Jurkat, Clone E6-1 (cell line): ENCODE measurements at regions not wholly inside any gene's neighbourhood (a gene's known extent, or its start where the extent isn't known, plus 50 kb on each side); places are given as distances from the start of the nearest gene placed in this dataset.
A peak's percentile ranks its signal among the peaks of the same experiment; 100 is the strongest.
"Not testable (repeated sequence)": the region's sequence is repeated elsewhere in the genome, so short reads cannot be mapped to it uniquely, and the experiment has no call there.

Source experiments
- DNase-seq: peaks from one replicate; pipeline ENCODE4 v3.0.0-alpha.2; 2011; ENCODE audit warnings: low read depth, low spot score
- H3K4me3 ChIP-seq: 2 replicates; pipeline ENCODE4 v1.5.1; 2011; ENCODE audit warnings: mild to moderate bottlenecking, low read length, control low read depth, moderate library complexity

DNA sequence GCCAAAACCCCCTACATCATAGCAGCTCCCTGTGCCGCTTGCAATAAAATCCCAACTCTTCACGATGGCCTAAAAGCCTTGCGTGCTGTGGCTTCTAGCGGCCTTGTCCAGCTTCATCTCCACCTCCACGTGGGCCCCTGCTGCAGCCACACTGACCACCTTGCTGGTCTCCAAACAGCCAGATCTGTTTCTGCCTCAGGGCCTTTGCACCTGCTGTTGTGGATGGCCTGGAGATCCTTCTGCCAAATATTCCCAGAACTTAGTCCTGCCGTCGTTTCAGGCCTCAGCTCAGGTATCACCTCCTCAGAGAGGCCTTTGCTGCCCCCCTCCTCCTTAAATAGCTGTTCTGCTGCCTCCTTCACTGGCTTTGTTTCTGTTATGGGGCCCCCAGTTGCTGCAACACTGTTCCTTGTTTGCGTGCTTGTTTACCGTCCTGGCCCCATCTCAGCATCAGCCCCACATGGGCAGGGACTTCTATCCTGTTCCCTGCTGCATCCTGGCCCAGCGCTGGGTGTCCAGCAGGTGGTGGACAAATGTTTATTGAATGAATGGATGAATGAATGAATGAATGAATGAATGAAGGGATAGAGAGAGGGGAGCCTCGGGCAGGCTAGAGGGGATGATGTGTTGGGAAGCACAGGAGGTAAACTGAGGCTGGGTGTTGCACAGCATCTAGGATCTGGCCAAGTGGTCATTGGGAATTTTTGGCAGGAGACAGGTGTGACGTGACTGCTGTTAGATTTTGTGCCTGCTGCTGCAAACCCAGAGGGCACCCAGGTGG, 171.0 kb upstream of the GSE1 start:
- DNase-seq: no peak
- no peak overlapping the region for H3K4me3 ChIP-seq

DNA sequence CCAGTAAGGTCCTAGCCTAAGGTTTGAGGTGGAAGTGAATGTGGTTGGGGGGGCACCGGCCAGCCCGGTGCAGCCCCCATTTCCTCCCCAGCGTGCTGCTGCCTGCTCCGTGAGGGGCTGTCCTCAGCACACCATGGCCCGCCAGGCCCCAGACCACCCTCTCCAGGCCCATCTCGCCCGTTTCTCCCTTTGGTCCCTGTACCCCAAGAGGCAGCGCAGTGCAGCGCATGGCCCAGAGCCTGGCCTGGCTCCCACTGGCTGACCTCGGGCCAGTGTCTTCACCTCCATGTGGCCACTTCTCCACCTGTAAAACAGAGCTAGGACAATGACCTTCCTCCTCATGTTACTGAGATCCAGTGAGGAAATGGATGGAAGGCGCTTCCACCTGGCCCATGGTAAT, 170.0 kb upstream of the GSE1 start:
- no peak for DNase-seq
- no peak overlapping the region for H3K4me3 ChIP-seq

DNA sequence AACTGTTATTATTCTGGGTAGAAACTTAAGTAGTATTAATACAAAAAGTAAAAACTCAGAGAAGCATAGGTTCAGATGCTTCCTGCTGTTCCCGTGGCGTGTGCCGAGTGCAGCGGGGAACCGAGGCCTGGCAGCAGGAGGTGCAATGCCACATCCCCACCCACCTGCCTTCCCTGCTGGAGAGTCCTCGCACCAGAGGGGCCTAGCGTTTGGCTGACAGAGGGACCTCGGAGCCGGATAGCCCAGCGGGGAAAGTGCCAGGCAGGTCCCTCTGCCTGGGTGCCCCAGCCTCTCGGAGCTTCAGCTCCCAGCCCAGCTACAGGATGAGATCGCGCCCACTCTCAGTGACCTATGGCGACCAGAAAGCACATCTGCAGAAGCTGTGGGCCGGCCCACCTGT, 169.6 kb upstream of the GSE1 start:
- DNase-seq: no peak
- no peak overlapping the region for H3K4me3 ChIP-seq

DNA sequence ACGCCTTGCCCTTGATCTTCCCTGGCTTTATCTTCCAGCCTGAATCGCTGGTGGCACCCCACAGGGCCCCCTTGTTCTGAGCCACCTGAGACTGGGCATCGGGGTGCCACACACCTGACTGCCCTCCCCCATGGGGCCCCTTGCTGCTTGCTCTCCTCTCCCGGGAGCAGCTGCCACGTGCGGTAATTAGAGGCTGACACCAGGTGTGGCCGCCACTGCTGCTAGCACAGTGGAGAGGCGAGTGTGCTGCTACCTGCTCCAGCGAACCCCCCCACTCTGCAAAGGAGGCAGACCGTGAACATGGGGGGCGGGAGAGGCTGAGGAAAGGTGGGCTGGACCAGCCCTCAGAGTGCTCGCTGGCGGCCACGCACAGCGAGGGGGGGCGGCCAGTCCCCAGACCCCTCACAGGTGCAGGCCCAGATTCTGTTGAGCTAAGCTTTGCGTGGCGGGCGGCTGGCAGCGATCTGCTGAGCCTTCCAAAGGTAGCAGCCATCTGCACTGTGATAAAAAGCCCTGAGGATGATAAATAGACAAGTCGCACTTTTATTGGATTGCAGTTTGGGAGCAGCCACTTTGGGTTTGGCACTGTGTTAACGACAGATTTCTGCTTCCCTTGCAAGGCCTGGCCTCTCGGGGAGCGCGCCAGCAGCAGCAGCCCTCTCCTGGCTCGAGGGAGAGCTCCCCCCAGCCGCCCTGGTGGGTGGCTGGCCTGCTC, 167.9 kb upstream of the GSE1 start:
- peak; percentile 73 for DNase-seq
- no peak overlapping the region for H3K4me3 ChIP-seq

GRCh38 chr16:85445779-85446222, 167.3 kb upstream of the GSE1 start:
- no peak for DNase-seq
- no peak overlapping the region for H3K4me3 ChIP-seq

- peak; percentile 87 for DNase-seq
- 0 out of 2 replicates have a peak overlapping the region, but pooled peaks have one; percentile 24 for H3K4me3 ChIP-seq
These were observed 166.0 kb upstream of the GSE1 start for GRCh38 chr16:85446951-85447692.

DNA sequence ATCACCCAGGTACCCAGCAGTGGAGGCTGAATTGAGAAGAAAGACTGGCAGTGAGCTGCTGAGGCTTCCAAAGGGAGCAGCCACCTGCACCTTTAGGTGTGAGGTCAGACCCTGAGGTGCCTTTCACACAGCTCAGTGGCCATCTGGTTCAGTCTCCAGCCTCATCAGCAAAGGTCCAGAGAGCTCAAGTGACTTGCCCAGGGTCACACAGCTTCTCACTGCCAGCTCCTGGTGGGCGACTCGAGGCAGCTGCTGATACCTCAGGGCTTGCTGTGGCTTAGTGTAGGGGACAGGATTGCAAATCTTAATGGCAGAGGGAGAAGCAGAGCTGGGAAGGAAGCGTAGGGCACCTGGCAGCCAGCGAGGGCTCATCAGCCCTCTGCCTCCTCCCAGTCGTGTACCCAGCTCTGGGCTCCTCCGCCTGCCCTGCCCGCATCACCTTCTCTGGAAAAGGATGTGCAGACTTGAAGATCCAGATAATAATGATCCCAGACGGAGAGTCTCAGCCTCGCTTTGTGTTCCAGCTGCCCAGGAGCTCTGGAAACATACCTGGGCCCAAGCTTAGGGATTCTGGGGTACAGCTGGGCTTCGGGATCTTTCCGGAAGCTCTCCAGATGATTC, 165.3 kb upstream of the GSE1 start:
- peak overlapping the region; percentile 24 for H3K4me3 ChIP-seq
- DNase-seq: peak; percentile 41

- H3K4me3 ChIP-seq: peak overlapping the region; percentile 42
- peak; percentile 98 for DNase-seq
These were observed 164.4 kb upstream of the GSE1 start for GRCh38 chr16:85448557-85449190.

DNA sequence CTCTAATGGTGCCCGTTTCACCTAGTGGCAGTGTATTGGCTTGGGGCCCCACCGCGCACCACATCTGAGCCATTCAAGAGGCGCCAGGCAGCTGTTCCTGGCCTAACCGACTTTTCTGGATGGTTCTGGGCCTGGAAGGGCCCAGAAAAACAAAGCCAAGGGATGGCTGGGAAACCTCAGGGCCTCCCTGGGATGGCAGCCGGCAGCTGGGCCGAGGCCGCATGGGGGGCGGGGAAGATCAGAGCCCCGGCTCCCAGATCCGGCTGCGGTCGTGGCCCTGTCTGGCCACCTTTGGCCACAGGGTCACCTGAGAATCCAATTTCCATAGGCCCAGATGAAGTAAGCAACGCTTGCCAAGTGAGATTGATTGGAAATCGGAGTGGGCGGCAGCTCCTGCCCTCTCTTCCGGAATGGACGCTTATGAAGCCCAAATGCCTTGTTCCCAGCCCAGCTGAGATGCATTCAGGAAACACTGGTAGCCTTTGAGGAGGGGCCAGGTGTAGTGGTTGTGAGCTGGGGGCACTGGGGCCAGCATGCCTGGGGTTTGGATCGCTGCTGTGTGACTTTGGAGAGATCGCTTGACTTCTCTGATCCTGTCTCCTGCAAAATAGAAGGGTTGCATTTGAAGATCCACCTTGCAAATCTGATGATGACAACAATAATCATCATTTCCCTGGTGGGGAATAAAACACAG, 163.8 kb upstream of the GSE1 start:
- peak overlapping the region; percentile 42 for H3K4me3 ChIP-seq
- DNase-seq: peak; percentile 83

GRCh38 chr16:85449885-85450245, 163.3 kb upstream of the GSE1 start:
- peak overlapping the region; percentile 42 for H3K4me3 ChIP-seq
- DNase-seq: no peak

GRCh38 chr16:85451142-85451541, 162.0 kb upstream of the GSE1 start:
- DNase-seq: peak; percentile 55
- H3K4me3 ChIP-seq: not testable (repeated sequence)

- peak; percentile 78 for DNase-seq
- no peak overlapping the region for H3K4me3 ChIP-seq
These were observed 161.3 kb upstream of the GSE1 start for GRCh38 chr16:85451641-85452363.

GRCh38 chr16:85452364-85453193, 160.5 kb upstream of the GSE1 start:
- DNase-seq: no peak
- no peak overlapping the region for H3K4me3 ChIP-seq

DNA sequence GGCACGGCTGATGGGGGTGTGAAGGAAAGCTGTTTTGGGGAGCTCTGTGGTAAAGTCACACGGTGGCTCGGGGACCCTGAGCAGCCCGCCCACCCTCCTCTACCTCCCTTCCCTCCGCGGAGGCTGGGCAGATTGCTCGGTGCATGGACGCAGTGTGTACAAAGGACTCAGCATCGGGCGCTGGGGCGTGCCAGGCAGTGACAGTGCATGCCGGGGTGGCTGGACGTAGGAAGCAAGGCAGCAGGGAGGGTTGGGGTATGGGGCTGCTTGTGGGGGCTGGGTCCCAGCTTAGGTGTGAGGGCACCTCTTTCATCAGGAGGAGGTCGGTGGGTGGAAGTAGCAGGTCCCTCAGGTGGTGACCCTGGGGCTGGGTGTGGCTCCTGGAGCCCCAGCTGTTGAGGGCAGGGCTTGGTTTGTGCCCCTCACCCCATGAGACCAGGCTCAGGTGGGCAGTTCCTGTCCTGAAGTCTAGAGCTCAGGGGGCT, 159.9 kb upstream of the GSE1 start:
- H3K4me3 ChIP-seq: no peak overlapping the region
- no peak for DNase-seq

DNA sequence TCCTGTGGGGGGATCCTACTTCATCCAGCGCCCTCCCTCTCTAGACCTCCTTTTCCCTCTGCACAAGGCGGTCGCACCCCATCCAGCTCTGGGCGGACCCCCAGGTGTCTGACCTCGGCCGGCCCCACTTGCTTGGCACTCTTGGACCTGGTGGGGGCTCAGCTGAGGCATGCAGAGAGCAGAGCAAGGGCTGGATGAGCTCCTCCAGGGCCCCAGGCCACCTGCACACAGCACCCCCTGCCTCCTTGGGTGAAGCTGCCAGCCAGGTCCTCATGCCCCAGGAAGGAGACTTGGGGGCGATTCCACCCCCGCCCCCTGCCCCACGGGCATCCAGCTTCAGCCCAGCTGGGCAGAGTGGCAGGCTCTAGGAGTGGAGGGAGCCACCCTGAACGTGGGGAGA, 159.4 kb upstream of the GSE1 start:
- DNase-seq: no peak
- H3K4me3 ChIP-seq: no peak overlapping the region

- no peak for DNase-seq
These were observed 158.8 kb upstream of the GSE1 start for GRCh38 chr16:85454171-85454872.

More at GRCh38 chr16:85454171-85454872, 158.8 kb upstream of the GSE1 start:
- no peak overlapping the region for H3K4me3 ChIP-seq
